GM10248 (cell line): ENCODE measurements at regions not wholly inside any gene's neighbourhood (a gene's known extent, or its start where the extent isn't known, plus 50 kb on each side); places are given as distances from the start of the nearest gene placed in this dataset.
"Not testable (repeated sequence)": the region's sequence is repeated elsewhere in the genome, so short reads cannot be mapped to it uniquely, and the experiment has no call there.

Experiments used
- CTCF ChIA-PET: fragments of 300-600 bp; sonication (Branson Sonifier 250); formaldehyde crosslinking; extraction: SDS; loops from one replicate; lab custom pipeline; 2021; ENCODE audit warnings: antibody characterized with exemption; lab: Yijun Ruan, JAX
- POLR2A ChIA-PET: fragments of 350-650 bp; sonication (Branson Sonifier 250); formaldehyde crosslinking; extraction: SDS; loops from one replicate; lab custom pipeline; 2020; ENCODE audit warnings: antibody characterized with exemption; lab: Yijun Ruan, JAX
- DNase-seq: peaks from one replicate; pipeline ENCODE4 v3.0.0; 2012; ENCODE audit errors: extremely low spot score
- CTCF ChIP-seq: IDR thresholded peaks from 2 replicates; pipeline ENCODE4 v1.5.1; 2012; ENCODE audit warnings: mild to moderate bottlenecking, low read depth; ENCODE audit errors: extremely low read depth, missing control alignments, control extremely low read depth

GRCh38 chr11:112617977-112618826 lies 343.0 kb upstream of the NCAM1 start:
- no peak for DNase-seq
- POLR2A ChIA-PET = no interaction called here
- CTCF ChIA-PET = interaction anchor here (1.0 kb wide), 1 partner anchor 9 kb away, joined by 3 read pairs; no protein-coding TSS in a partner anchor
- TF ChIP-seq CTCF = no peak

DNA sequence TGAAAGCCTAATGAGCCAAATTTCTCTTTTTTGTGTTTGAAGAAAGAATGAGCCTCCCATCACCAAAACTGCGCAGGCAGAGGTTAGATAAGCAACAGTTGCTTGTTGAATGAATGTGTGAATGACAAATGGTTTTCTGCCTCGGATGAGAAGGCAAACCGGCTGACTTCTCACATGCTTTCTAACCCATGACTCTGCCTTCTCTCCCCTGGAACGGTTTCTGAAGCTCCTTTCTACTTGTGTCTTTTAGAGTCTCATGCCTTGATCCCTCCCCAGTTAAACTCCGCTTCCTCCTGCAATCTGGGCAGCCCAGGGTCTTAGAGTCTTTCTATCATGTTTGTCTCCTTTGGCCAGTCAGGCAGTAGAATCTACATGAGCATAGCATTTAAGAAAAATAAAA lies 342.1 kb upstream of the NCAM1 start:
- POLR2A ChIA-PET = no interaction called here
- no peak for TF ChIP-seq CTCF
- CTCF ChIA-PET = interaction anchor here (0.7 to 1.5 kb wide), 5 partner anchors 9 to 122 kb away, joined by 3 read pairs; no protein-coding TSS in a partner anchor
- DNase-seq = no peak

DNA sequence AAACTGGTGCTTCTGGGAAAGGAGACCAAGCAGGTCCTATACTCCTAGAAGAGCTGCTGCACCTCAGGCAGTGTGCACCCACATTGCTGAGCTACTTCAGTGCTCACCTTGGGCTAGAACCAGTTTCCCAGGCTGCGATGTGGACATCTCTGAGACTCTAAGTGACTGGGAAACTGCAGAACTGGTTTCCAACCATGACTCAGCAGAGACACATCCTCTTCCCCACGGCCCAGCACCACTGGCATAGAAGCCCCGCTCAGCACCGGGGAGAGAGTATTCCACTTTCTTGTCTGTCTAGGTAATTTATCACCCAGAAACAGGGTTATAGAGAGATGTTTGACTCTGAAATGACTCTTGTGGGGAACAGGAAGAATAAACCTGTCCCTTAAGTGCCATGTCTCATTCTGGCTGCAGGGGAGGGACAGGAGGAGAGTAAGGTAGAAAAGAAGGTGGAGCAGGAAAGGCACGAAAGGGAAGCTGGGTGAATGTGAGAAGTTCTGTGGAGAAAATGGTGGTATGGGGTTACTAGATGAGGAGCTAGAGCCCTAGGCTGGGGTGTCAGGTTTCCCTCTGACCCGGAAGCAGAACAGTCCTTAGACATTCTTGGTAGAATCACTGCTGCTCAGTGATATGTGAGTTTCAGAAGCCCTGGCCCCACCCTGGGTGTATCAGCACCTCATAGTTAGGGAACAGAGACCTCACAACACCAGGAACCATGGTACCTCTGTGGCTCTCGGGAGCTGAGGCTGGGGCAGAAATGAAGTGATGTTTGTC lies 340.4 kb upstream of the NCAM1 start:
- CTCF ChIA-PET = interaction anchor here (1.0 to 1.6 kb wide), 4 partner anchors 25 to 124 kb away, joined by 3 to 4 read pairs (median 4); no protein-coding TSS in a partner anchor
- TF ChIP-seq CTCF = no peak
- no peak for DNase-seq
- POLR2A ChIA-PET = no interaction called here

- ChIA-PET CTCF (interaction anchor here (0.9 to 2.0 kb wide), 2 partner anchors 35 to 67 kb away, joined by 3 to 10 read pairs; no protein-coding TSS in a partner anchor), POLR2A (no interaction called here)
- TF ChIP-seq CTCF = no peak
- DNase-seq = no peak
Observed at GRCh38 chr11:112623057-112623456, 338.2 kb upstream of the NCAM1 start.

- TF ChIP-seq CTCF = no peak
- POLR2A ChIA-PET = no interaction called here
- no peak for DNase-seq
- CTCF ChIA-PET = interaction anchor here (1.5 kb wide), 2 partner anchors 8 to 33 kb away, joined by 3 read pairs; no protein-coding TSS in a partner anchor
Observed at GRCh38 chr11:112624431-112624830, 336.8 kb upstream of the NCAM1 start.

DNA sequence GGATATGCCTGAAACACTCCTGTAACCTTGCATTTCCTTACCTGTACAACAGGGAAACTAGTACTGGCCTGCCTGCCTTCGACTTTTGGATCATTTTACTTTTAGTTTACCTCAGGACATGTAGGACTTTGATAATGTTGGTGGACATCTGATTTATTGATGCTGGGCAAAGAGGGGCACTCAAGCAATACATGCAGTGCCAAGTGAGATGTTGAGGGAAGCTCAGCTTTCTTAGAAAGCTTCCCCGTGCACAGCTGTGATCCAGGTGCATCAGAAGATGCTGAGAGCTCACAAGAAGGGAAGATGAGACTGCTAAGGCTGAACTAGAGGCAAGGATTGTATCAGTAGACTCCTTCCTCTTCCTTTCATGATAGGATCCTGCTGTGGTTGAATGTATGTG lies 336.2 kb upstream of the NCAM1 start:
- POLR2A ChIA-PET, DNase-seq: not testable (repeated sequence)
- CTCF ChIA-PET = interaction anchor here (1.5 kb wide), 2 partner anchors 9 to 33 kb away, joined by 3 read pairs; no protein-coding TSS in a partner anchor
